ENCODE measurements at regions not wholly inside any gene's neighbourhood (a gene's known extent, or its start where the extent isn't known, plus 50 kb on each side); places are given as distances from the start of the nearest gene placed in this dataset.
"Not testable (repeated sequence)": the region's sequence is repeated elsewhere in the genome, so short reads cannot be mapped to it uniquely, and the experiment has no call there.

DNA sequence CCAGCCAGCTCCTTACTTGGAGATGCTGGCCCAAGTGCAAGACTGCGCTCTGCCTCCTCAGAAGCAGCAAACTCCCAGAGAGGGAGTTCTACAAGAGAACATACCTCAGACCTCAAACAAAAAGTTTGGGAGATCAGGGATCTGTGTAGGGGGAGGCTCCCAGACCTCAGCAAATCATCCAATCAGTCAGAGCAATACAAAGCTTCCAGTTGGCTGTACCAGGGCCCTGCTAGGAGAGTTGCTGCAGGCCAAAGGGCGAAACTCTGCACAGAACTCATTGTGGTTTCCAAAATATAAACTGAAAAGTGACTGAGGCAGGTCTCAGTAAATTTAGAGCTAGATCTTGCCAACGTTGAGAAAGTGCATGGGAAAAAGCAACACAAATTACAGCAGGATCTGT, 144.3 kb upstream of the NPAP1 start:
- not testable (repeated sequence) for H3K9me3 ChIP-seq (ENCODE audit: insufficient read depth, low read length); H3K4me1 ChIP-seq (ENCODE audit: low read length); H3K4me2 ChIP-seq (ENCODE audit: low read length); H3K4me3 ChIP-seq (ENCODE audit: low read length); H3K36me3 ChIP-seq (replicated peaks; ENCODE audit: low read depth, low read length); H2AFZ ChIP-seq (ENCODE audit: low read depth, low read length); H3K27ac ChIP-seq (ENCODE audit: low read length); H4K20me1 ChIP-seq (ENCODE audit: insufficient read depth, low read length); H3K79me2 ChIP-seq (ENCODE audit: low read length); H3K27me3 ChIP-seq (ENCODE audit: low read depth, low read length); H3K9ac ChIP-seq (ENCODE audit: low read length)

GRCh38 chr15:24534032-24534431, 141.5 kb upstream of the NPAP1 start:
- H3K4me3 ChIP-seq (ENCODE audit: low read length); H3K27ac ChIP-seq (ENCODE audit: low read length); H3K9me3 ChIP-seq (ENCODE audit: insufficient read depth, low read length); H3K4me2 ChIP-seq (ENCODE audit: low read length); H2AFZ ChIP-seq (ENCODE audit: low read depth, low read length); H3K9ac ChIP-seq (ENCODE audit: low read length); H3K79me2 ChIP-seq (ENCODE audit: low read length); H3K4me1 ChIP-seq (ENCODE audit: low read length); H4K20me1 ChIP-seq (ENCODE audit: insufficient read depth, low read length); H3K27me3 ChIP-seq (ENCODE audit: low read depth, low read length); H3K36me3 ChIP-seq (replicated peaks; ENCODE audit: low read depth, low read length): not testable (repeated sequence)

DNA sequence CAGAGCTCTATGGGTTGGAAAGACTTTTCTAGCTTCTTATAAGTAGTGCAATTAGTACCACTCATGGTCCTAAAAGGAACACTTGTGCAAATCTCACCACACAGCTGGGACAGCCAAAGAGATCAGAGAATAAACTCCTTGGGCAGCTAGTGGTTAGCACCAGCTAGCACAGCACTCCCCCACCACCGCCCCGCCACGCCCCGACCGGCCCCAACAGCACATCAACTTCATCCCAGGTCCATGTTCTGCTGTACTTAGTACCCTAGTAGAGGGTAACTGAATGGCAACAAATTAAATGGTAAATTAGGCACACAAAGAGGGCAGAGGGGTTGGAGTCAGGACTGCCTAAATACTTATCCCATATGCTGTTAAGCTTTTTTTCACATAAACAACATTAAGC, 118.3 kb upstream of the NPAP1 start:
- not testable (repeated sequence) for H3K27ac ChIP-seq (ENCODE audit: low read length); H2AFZ ChIP-seq (ENCODE audit: low read depth, low read length); H3K36me3 ChIP-seq (replicated peaks; ENCODE audit: low read depth, low read length); H3K9ac ChIP-seq (ENCODE audit: low read length); H3K9me3 ChIP-seq (ENCODE audit: insufficient read depth, low read length); H3K4me2 ChIP-seq (ENCODE audit: low read length); H3K4me3 ChIP-seq (ENCODE audit: low read length); H3K27me3 ChIP-seq (ENCODE audit: low read depth, low read length); H4K20me1 ChIP-seq (ENCODE audit: insufficient read depth, low read length); H3K4me1 ChIP-seq (ENCODE audit: low read length); H3K79me2 ChIP-seq (ENCODE audit: low read length)

DNA sequence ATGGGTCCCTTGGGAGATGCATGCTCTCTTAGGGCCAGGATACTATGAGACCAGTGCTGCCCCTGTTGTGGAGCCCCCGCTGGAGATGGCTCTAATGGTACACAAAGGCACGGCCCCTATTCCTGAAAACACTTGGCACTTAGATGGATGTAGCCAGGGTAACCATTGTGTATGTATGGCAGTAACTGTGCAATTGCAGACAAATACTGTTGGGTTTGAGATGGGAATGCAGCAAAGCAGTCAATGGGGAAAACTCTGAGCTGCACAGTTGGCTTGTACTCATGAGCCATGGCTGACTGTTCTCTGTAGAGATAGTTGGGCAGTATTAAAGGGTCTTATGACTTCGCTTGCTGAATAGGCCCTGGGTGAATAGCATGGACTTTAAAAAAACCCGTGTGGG, 67.9 kb upstream of the NPAP1 start:
- H3K27me3 ChIP-seq (ENCODE audit: low read depth, low read length), result no peaks in the 10 kb centered on the region
- no peak overlapping the region for H3K4me2 ChIP-seq (ENCODE audit: low read length)
- no peaks in the 10 kb centered on the region for H3K79me2 ChIP-seq (ENCODE audit: low read length)
- H3K36me3 ChIP-seq (replicated peaks; ENCODE audit: low read depth, low read length), result no peaks in the 10 kb centered on the region
- no peaks in the 10 kb centered on the region for H3K4me1 ChIP-seq (ENCODE audit: low read length)
- H3K27ac ChIP-seq (ENCODE audit: low read length), result no peak overlapping the region
- H3K9me3 ChIP-seq (ENCODE audit: insufficient read depth, low read length), result peaks cover 6% of the 10 kb centered on the region
- no peak overlapping the region for H3K4me3 ChIP-seq (ENCODE audit: low read length)
- no peak overlapping the region for H3K9ac ChIP-seq (ENCODE audit: low read length)
- no peak for TF ChIP-seq EZH2phosphoT487 (IDR thresholded peaks at IDR 0.05; ENCODE audit: low read depth)
- TF ChIP-seq, protein P1, sequence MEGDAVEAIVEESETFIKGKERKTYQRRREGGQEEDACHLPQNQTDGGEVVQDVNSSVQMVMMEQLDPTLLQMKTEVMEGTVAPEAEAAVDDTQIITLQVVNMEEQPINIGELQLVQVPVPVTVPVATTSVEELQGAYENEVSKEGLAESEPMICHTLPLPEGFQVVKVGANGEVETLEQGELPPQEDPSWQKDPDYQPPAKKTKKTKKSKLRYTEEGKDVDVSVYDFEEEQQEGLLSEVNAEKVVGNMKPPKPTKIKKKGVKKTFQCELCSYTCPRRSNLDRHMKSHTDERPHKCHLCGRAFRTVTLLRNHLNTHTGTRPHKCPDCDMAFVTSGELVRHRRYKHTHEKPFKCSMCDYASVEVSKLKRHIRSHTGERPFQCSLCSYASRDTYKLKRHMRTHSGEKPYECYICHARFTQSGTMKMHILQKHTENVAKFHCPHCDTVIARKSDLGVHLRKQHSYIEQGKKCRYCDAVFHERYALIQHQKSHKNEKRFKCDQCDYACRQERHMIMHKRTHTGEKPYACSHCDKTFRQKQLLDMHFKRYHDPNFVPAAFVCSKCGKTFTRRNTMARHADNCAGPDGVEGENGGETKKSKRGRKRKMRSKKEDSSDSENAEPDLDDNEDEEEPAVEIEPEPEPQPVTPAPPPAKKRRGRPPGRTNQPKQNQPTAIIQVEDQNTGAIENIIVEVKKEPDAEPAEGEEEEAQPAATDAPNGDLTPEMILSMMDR (IDR thresholded peaks at IDR 0.05; ENCODE audit: low read depth, low read length), result no peak
- H2AFZ ChIP-seq (ENCODE audit: low read depth, low read length), result no peak overlapping the region
- no peaks in the 10 kb centered on the region for H4K20me1 ChIP-seq (ENCODE audit: insufficient read depth, low read length)

GRCh38 chr15:24617646-24618045, 57.9 kb upstream of the NPAP1 start:
- H3K9me3 ChIP-seq (ENCODE audit: insufficient read depth, low read length), result no peaks in the 10 kb centered on the region
- H3K4me3 ChIP-seq (ENCODE audit: low read length), result no peak overlapping the region
- no peaks in the 10 kb centered on the region for H3K27me3 ChIP-seq (ENCODE audit: low read depth, low read length)
- no peaks in the 10 kb centered on the region for H4K20me1 ChIP-seq (ENCODE audit: insufficient read depth, low read length)
- H3K4me2 ChIP-seq (ENCODE audit: low read length), result no peak overlapping the region
- H3K4me1 ChIP-seq (ENCODE audit: low read length), result no peaks in the 10 kb centered on the region
- TF ChIP-seq, protein P1 (IDR thresholded peaks at IDR 0.05; ENCODE audit: low read depth, low read length), result no peak
- TF ChIP-seq EZH2phosphoT487 (IDR thresholded peaks at IDR 0.05; ENCODE audit: low read depth), result no peak
- no peak overlapping the region for H3K27ac ChIP-seq (ENCODE audit: low read length)
- H3K9ac ChIP-seq (ENCODE audit: low read length), result no peak overlapping the region
- H2AFZ ChIP-seq (ENCODE audit: low read depth, low read length), result no peak overlapping the region
- no peaks in the 10 kb centered on the region for H3K36me3 ChIP-seq (replicated peaks; ENCODE audit: low read depth, low read length)
- no peaks in the 10 kb centered on the region for H3K79me2 ChIP-seq (ENCODE audit: low read length)
